CD4-positive, alpha-beta T cell treated with Interferon gamma for 1 hour (primary cell): ENCODE measurements at regions not wholly inside any gene's neighbourhood (a gene's known extent, or its start where the extent isn't known, plus 50 kb on each side); places are given as distances from the start of the nearest gene placed in this dataset.

Experiments
- DNase-seq: peaks from one replicate; pipeline ENCODE4 v3.0.0-alpha.2; 2020

- peak; percentile 53 for DNase-seq
These were observed 106.8 kb upstream of the CLMP start for GRCh38 chr11:123301696-123302400.

GRCh38 chr11:123301013-123301591, 106.1 kb upstream of the CLMP start:
- DNase-seq, result no peak

- DNase-seq, result no peak
These were observed 104.7 kb upstream of the CLMP start for GRCh38 chr11:123299721-123300120.

GRCh38 chr11:123298488-123299447, 103.7 kb upstream of the CLMP start:
- no peak for DNase-seq

- DNase-seq, result no peak
These were observed 97.6 kb upstream of the CLMP start for GRCh38 chr11:123292647-123293046.

- no peak for DNase-seq
These were observed 96.3 kb upstream of the CLMP start for GRCh38 chr11:123291201-123291869.

GRCh38 chr11:123286761-123287160, 91.7 kb upstream of the CLMP start:
- DNase-seq, result no peak

- no peak for DNase-seq
These were observed 91.2 kb upstream of the CLMP start for GRCh38 chr11:123286255-123286654.

GRCh38 chr11:123284454-123284853, 89.4 kb upstream of the CLMP start:
- no peak for DNase-seq

- DNase-seq, result no peak
These were observed 87.5 kb upstream of the CLMP start for GRCh38 chr11:123282597-123282996.

- DNase-seq, result no peak
These were observed 78.6 kb upstream of the CLMP start for GRCh38 chr11:123273616-123274015.

GRCh38 chr11:123272565-123272964, 77.5 kb upstream of the CLMP start:
- no peak for DNase-seq

- DNase-seq, result no peak
These were observed 73.1 kb upstream of the CLMP start for GRCh38 chr11:123268156-123268555.

- DNase-seq, result no peak
These were observed 70.9 kb upstream of the CLMP start for GRCh38 chr11:123265951-123266350.

GRCh38 chr11:123264431-123264780, 69.4 kb upstream of the CLMP start:
- no peak for DNase-seq

- DNase-seq, result peak; percentile 46
These were observed 66.5 kb upstream of the CLMP start for GRCh38 chr11:123261345-123262106.

GRCh38 chr11:123260511-123261211, 65.6 kb upstream of the CLMP start:
- DNase-seq, result no peak

GRCh38 chr11:123258877-123259276, 63.8 kb upstream of the CLMP start:
- no peak for DNase-seq

- DNase-seq, result no peak
These were observed 62.3 kb upstream of the CLMP start for GRCh38 chr11:123257370-123257769.

GRCh38 chr11:123255909-123256308, 60.9 kb upstream of the CLMP start:
- DNase-seq, result no peak

- no peak for DNase-seq
These were observed 59.3 kb upstream of the CLMP start for GRCh38 chr11:123254357-123254756.

GRCh38 chr11:123253911-123254310, 58.9 kb upstream of the CLMP start:
- no peak for DNase-seq
